ENCODE measurements at regions not wholly inside any gene's neighbourhood (a gene's known extent, or its start where the extent isn't known, plus 50 kb on each side); places are given as distances from the start of the nearest gene placed in this dataset.

GRCh38 chr18:28523758-28524475 lies 347.0 kb upstream of the CDH2 start:
- Histone ChIP-seq H3K4me3 (ENCODE audit: extremely low read depth in 1 of 4, insufficient read depth in 2 of 4, low read depth in 3 of 4, low read length in 4 of 4) (no peak overlapping the region), H3K14ac (ENCODE audit: insufficient read length) (no peak overlapping the region), H2BK12ac (ENCODE audit: low read depth, low read length) (no peak overlapping the region), H2BK5ac (ENCODE audit: low read depth, low read length) (no peak overlapping the region), H3K56ac (replicated peaks; ENCODE audit: insufficient read length, low read depth, low read length) (no peak overlapping the region), H3K18ac (ENCODE audit: extremely low read depth, low read length) (no peak overlapping the region), H4K20me1 (replicated peaks in 1 of 2; ENCODE audit: control insufficient read depth in 1 of 2, insufficient read depth in 2 of 2, low read length in 2 of 2) (no peaks in the 10 kb centered on the region), H3K23me2 (ENCODE audit: low read depth, low read length) (no peaks in the 10 kb centered on the region), H3K27me3 (replicated peaks in 1 of 4; ENCODE audit: control insufficient read depth in 3 of 4, extremely low read depth in 1 of 4, insufficient read depth in 3 of 4, low read length in 3 of 4) (no peaks in the 10 kb centered on the region), H3K36me3 (ENCODE audit: control insufficient read depth in 2 of 4, insufficient read depth in 4 of 4, low read length in 3 of 4) (no peaks in the 10 kb centered on the region), H4K8ac (ENCODE audit: extremely low read depth, insufficient read depth, low read length) (no peak overlapping the region), H3K4me1 (replicated peaks in 1 of 4; ENCODE audit: control insufficient read depth in 3 of 4, insufficient read depth in 4 of 4, low read length in 3 of 4) (peaks cover 0 to 4% (median 3%) of the 10 kb centered on the region in 4 experiments; a peak in 4 of 7 replicates), H2BK120ac (replicated peaks; ENCODE audit: low read depth, low read length) (no peak overlapping the region), H3K23ac (ENCODE audit: insufficient read length) (no peak overlapping the region), H3K9ac (replicated peaks in 1 of 4; ENCODE audit: extremely low read depth in 1 of 4, low read depth in 3 of 4, low read length in 3 of 4) (no peak overlapping the region), H3K27ac (ENCODE audit: low read depth, low read length) (no peak overlapping the region), H4K91ac (replicated peaks; ENCODE audit: insufficient read length, low read length) (no peak overlapping the region), H2AFZ (ENCODE audit: low read length) (no peak overlapping the region), H3K4me2 (ENCODE audit: insufficient read depth in 1 of 2, low read depth in 2 of 2, low read length in 2 of 2) (no peak overlapping the region), H3K79me2 (ENCODE audit: control insufficient read depth in 1 of 2, insufficient read depth in 2 of 2, low read length in 2 of 2) (no peaks in the 10 kb centered on the region), H2BK20ac (ENCODE audit: low read length) (no peak overlapping the region), H4K5ac (ENCODE audit: insufficient read length, low read depth, low read length) (no peak overlapping the region), H3K79me1 (ENCODE audit: low read depth, low read length) (no peaks in the 10 kb centered on the region), H3K9me3 (ENCODE audit: insufficient read depth in 2 of 2, low read depth in 1 of 2, low read length in 1 of 2) (no peaks in the 10 kb centered on the region), H3K4ac (replicated peaks; ENCODE audit: insufficient read length, low read depth, low read length) (no peak overlapping the region), H2AK5ac (ENCODE audit: low read depth, low read length) (no peak overlapping the region), H2BK15ac (ENCODE audit: low read length) (no peak overlapping the region)
- no peak for DNase-seq (ENCODE audit: low read depth in 1 of 2, low spot score in 2 of 2)
- WGBS, 2 experiments (ENCODE audit: extremely low coverage in 1 of 2, insufficient coverage in 1 of 2, insufficient read length in 1 of 2, insufficient replicate concordance in 2 of 2, low coverage in 1 of 2, low lambda C conversion rate in 2 of 2, missing lambda C conversion rate in 1 of 2) = 84% methylated on average over 10 of the region's 10 CpGs; no CpG with 5 or more reads in 1 of the 2 experiments
- ChIA-PET CTCF (ENCODE audit: partially characterized antibody) (interaction anchor here (0.6 kb wide), 1 partner anchor 131 kb away, joined by 3 read pairs; no protein-coding TSS in a partner anchor), POLR2A (ENCODE audit: partially characterized antibody) (interaction anchor here (0.7 kb wide), 1 partner anchor 269 kb away, joined by 3 read pairs; no protein-coding TSS in a partner anchor)
- FAIRE-seq = no peak
- TF ChIP-seq ZNF274 (IDR thresholded peaks at IDR 0.05; ENCODE audit: borderline replicate concordance, extremely low read depth, low read length) (no peak), HDAC6 (IDR thresholded peaks at IDR 0.05; ENCODE audit: low read depth, low read length) (no peak)
